ENCODE measurements at regions not wholly inside any gene's neighbourhood (a gene's known extent, or its start where the extent isn't known, plus 50 kb on each side); places are given as distances from the start of the nearest gene placed in this dataset.
"Not testable (repeated sequence)": the region's sequence is repeated elsewhere in the genome, so short reads cannot be mapped to it uniquely, and the experiment has no call there.

GRCh38 chr9:106783121-106783520, 79.8 kb upstream of the ZNF462 start:
- no peak overlapping the region for H3K27ac ChIP-seq
- POLR2A ChIA-PET (ENCODE audit: low non-redundant PET) = no interaction called here
- no peak for TF ChIP-seq CTCF (conservative IDR thresholded peaks at IDR 0.05; ENCODE audit: low read depth)
- no peak for DNase-seq (ENCODE audit: low spot score)
- CTCF ChIA-PET = interaction anchor here (0.8 kb wide), 1 partner anchor 14 kb away, joined by 4 read pairs; no protein-coding TSS in a partner anchor

- POLR2A ChIA-PET (ENCODE audit: low non-redundant PET) = no interaction called here
- H3K27ac ChIP-seq = no peak overlapping the region
- CTCF ChIA-PET = no interaction called here
- no peak for DNase-seq (ENCODE audit: low spot score)
- no peak for TF ChIP-seq CTCF (conservative IDR thresholded peaks at IDR 0.05; ENCODE audit: low read depth)
Observed at GRCh38 chr9:106784076-106784475, 78.9 kb upstream of the ZNF462 start.

- POLR2A ChIA-PET (ENCODE audit: low non-redundant PET) = no interaction called here
- H3K27ac ChIP-seq = no peak overlapping the region
- TF ChIP-seq CTCF (conservative IDR thresholded peaks at IDR 0.05; ENCODE audit: low read depth) = no peak
- DNase-seq (ENCODE audit: low spot score) = no peak
- CTCF ChIA-PET = no interaction called here
Observed at GRCh38 chr9:106785200-106785599, 77.8 kb upstream of the ZNF462 start.

GRCh38 chr9:106788021-106788420, 74.9 kb upstream of the ZNF462 start:
- H3K27ac ChIP-seq; DNase-seq (ENCODE audit: low spot score); CTCF ChIA-PET; POLR2A ChIA-PET (ENCODE audit: low non-redundant PET): not testable (repeated sequence)

GRCh38 chr9:106795031-106795430, 67.9 kb upstream of the ZNF462 start:
- no peak for DNase-seq (ENCODE audit: low spot score)
- CTCF ChIA-PET = no interaction called here
- no peak overlapping the region for H3K27ac ChIP-seq
- POLR2A ChIA-PET (ENCODE audit: low non-redundant PET) = no interaction called here
- TF ChIP-seq CTCF (conservative IDR thresholded peaks at IDR 0.05; ENCODE audit: low read depth) = no peak

GRCh38 chr9:106796771-106797170, 66.2 kb upstream of the ZNF462 start:
- no peak overlapping the region for H3K27ac ChIP-seq
- TF ChIP-seq CTCF (conservative IDR thresholded peaks at IDR 0.05; ENCODE audit: low read depth) = no peak
- CTCF ChIA-PET = interaction anchor here (0.7 kb wide), 1 partner anchor 73 kb away, joined by 3 read pairs; no protein-coding TSS in a partner anchor
- POLR2A ChIA-PET (ENCODE audit: low non-redundant PET) = no interaction called here
- DNase-seq (ENCODE audit: low spot score) = no peak

- H3K27ac ChIP-seq = no peak overlapping the region
- TF ChIP-seq CTCF (conservative IDR thresholded peaks at IDR 0.05; ENCODE audit: low read depth) = no peak
- ChIA-PET POLR2A (ENCODE audit: low non-redundant PET) (no interaction called here), CTCF (no interaction called here)
- DNase-seq (ENCODE audit: low spot score) = no peak
Observed at GRCh38 chr9:106797299-106797698, 65.7 kb upstream of the ZNF462 start.
